ENCODE measurements at regions not wholly inside any gene's neighbourhood (a gene's known extent, or its start where the extent isn't known, plus 50 kb on each side); places are given as distances from the start of the nearest gene placed in this dataset.
"Not testable (repeated sequence)": the region's sequence is repeated elsewhere in the genome, so short reads cannot be mapped to it uniquely, and the experiment has no call there.

DNA sequence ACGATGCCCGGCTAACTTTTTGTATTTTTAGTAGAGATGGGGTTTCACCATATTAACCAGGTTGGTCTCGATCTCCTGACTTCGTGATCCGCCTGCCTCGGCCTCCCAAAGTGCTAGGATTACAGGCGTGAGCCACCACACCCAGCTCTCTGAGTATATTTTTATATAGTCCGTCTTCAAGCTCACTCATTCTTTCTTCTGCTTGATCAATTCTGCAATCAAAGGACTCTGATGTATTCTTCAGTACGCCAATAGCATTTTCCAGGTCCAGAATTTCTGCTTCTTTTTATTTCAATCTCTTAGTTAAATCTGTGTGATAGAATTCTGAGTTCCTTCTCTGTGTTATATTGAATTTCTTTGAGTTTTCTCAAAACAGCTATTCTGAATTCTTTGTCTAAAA, 281.9 kb upstream of the PMFBP1 start:
- not testable (repeated sequence) for DNase-seq

DNA sequence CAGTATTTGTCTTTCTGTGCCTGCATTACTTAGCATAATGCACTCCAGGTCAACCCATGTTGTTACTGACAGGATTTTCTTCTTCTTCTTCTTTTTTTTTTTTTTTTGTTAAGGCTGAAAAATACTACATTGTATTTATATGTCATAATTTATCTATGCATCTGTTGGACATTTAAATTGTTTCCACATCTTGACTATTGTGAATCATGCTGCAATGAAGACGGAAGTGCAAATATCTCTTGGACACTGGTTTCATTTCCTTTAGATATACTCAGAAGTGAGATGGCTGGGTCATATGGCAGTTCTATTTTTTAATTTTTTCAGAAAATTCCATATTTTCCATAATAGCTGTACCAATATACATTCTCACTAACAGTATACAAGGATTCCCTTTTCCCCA, 272.7 kb upstream of the PMFBP1 start:
- no peak for DNase-seq

DNA sequence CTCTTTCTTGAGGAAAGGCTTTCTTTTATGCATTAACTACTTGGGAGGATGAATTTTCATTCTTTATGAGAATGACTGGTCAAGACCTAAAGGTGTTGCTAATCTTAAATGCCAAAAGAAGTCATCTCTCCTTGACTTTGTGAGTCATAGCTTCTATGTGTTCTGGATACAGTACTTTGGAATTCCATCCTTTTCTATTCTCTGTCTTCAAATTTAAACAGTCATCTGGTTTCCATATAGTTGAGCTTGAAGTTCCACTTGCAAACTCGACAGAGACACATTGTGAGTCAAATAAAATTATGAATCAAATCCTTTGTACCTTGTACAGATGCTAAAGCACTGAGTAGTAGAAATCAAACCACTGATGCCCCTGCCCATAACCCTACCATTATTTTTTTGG, 271.9 kb upstream of the PMFBP1 start:
- peak; percentile 5 for DNase-seq

DNA sequence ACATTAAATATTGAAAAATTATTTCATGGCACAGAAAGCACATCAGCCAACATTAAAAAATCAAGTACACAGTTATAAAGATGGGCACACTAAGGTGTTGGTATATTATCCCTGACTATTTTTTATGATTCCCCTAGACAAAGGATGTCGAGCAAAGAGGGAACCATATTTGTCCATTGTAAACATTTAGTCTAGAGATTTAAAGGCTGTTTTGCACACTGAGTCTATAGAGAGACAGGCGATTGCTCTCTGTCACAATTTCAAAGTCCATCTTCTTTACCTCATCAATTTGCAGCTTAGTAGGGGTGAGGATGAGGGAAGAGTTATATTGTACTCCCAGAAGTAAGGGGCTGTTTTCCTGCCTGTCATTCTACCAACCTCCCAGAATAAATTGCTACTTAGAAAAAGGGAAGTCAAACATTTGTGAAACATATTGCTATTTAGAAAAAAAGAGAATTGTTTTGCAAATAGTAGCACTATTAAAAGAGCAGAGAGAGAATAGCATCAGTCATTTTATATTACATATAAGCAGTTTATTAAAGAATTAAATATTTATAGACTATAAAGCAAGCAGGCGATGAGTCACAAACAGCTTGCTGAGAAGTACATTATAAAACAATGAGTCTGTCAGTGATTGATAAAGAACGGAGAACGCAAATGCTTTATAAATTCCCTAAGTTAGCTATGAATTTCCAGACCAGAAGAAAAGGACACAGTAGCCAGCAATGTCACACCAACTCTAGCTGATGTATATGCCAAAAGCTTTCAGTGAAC, 270.6 kb upstream of the PMFBP1 start:
- no peak for DNase-seq

DNA sequence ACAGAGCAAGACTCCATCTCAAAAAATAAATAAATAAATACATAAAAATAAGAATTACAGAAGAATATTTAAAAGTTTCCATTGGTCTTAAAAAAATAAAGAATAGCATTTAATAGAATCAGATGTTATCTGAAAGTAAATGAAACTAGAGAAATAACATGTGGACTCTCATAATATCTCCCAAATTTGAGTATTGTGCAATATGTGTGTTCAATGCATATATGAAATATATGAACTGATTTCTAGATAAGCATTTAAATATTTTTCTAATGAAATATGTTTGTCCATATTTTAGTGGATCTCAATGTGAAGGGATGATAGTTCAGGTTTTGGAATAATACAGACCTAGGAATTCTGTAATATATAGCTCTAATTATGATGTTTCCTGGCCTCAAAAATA, 265.9 kb upstream of the PMFBP1 start:
- DNase-seq, result no peak

DNA sequence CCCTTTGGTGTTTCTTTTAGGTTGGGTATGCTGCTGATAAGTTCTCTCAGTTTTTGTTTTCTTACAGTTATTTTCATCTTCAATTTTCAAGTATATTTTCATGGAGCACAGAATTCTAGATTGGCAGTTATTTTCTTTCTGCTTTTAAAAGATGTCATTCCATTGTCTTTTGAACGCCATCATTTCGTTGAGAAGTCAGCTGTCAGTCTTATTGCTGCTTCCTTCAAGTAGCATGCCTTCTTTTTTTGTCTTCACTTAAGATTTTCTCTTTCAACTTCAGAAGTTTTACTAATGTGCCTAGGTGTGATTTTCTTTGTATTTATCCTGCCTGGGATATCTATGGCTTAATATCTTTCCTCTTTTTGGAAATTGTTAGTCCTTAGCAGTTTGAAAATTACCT, 262.2 kb upstream of the PMFBP1 start:
- peak; percentile 27 for DNase-seq

DNA sequence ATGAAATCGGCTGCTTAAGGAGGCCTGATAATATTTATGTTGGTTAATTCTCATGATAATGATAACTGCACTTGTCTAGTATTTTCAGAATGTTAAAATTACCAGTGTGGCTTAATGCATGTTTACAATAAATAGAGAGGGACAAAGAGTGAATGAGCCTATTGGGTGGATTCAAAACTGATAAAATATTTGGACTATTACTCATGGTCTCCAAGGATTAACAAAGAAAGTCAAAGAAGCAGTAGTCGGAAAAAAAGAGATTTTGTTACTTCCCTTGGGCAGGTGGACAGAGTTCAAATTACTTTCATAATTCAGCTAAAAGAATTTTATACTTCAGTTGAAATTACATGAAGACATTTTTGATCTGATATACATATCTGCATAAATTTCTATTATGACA, 258.2 kb upstream of the PMFBP1 start:
- no peak for DNase-seq

DNA sequence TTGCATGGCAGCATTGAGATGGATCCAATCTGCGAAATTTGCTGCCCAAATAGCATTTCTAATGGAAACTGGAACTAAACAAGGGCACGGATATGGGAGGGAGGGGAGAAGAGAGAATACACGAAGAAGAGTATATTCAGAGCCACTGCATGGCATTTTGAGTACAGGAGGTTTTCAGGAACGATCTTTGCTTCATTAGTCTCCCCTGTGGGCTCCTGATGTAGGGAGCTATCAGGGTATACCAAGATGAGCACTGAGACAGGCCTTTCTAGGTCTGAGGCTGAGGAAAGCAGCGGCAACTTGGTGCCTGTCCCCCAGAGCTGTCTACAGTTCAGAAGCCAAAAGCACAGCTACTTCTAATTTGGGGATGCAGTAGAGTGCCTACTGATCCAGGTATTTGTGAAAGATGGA, 257.7 kb upstream of the PMFBP1 start:
- DNase-seq, result no peak

DNA sequence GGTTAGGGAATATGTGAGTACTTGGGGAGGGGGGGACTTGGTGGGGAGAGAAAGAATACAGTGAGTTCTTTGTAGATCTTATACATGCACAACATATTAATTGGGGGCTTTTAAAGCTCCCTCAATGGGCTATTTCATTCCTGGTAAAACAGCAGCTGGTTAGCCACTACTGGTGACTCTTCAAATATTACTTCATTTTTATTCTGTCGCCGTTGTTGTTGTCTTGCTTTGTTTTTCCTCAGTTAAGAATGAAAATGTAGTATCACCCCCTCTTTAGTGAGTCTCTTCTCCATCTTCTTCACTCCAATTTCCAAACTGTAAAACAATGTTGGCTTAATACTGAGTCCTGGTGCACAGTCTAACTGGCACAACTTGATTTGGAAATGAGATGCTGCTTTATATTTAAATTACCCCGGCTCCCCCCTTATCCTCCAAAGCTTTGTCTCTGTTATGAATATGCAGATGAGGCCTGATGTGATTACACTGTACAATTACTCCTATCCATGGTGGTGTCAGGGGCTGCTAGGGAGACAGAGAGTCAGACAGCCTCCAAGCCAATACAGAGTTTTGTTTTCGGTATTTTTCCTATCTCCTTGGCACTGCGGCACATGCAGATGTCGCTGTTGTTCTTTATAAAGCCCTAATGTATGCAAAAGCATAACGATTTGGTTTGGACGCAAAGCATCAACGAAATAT, 256.9 kb upstream of the PMFBP1 start:
- DNase-seq, result no peak

DNA sequence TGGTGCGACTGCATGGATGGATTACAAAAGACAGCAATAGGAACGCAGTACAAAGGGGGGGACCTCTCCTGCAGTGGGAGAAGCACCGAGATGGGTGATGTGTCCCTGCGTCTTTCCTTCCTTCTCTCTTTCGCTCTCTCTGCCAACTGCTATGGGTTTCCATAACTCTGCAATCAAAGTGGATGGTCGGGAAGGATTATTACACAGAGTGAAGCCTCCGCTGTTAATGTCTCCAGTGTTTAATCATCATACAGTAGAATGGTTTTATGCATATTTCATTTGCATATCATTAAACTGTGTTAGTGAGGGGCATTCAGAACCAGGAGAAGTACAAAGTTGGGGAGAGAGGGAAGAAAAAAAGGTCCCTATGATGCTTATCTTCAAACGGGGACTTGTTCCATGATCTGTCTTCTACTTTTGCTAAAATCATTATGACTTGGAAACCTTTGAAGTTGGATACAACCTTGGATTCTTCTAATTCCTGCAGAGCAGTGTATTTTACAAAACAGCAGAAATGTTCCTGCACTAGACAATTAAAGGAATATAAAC, 255.9 kb upstream of the PMFBP1 start:
- no peak for DNase-seq

DNA sequence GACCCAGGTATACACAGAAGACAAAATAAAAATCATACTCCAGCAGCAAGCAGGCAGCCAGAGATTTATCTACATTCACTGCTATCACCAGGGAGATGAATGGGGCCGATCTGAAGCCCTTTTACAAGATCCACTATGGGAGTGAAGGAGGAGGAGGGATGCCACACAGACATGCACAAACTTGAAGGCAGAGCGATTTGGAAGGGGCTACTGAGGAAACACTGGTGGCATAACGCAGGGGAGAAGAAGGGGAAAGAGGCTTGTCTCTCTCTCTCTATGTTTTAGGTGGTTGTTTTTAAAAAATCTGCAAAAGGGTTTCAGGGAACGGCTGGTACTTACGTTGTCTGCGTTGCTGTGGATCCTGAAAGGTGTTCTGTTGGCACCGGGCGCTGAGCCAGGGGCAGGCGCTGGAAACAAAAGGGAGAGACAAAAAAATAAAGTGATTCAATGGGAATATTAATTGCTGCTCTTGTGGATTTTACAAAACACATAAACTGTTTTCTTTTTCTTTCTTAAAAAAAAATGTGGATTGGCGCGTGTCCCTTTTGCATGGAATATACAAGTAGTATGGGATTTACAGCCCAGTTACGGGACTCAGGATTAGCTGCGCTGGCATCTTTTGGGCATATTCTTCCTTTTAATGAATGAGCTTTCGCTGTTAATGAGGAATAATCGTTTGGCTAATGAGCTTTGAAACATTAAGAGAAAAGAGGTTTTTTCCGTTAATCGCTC, 255.3 kb upstream of the PMFBP1 start:
- no peak for DNase-seq

DNA sequence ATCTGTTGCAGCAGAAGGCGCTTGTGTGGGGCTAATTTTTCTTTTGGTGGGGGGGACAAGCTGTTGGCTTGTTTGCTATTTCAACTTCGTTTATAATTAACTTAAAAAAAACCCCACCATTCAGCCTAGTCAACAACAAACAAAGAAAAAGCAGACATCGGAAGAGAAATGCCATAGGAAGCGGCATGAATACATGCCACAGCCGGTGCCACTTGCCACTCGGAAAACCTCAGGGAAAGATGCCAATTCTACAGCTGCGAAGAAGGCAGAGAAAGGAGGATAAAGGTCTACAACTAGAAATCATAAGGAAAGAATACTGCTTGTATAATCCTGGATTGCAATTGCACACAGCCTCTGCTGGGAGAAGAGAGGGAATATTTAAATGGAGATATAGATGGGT, 254.4 kb upstream of the PMFBP1 start:
- no peak for DNase-seq

DNA sequence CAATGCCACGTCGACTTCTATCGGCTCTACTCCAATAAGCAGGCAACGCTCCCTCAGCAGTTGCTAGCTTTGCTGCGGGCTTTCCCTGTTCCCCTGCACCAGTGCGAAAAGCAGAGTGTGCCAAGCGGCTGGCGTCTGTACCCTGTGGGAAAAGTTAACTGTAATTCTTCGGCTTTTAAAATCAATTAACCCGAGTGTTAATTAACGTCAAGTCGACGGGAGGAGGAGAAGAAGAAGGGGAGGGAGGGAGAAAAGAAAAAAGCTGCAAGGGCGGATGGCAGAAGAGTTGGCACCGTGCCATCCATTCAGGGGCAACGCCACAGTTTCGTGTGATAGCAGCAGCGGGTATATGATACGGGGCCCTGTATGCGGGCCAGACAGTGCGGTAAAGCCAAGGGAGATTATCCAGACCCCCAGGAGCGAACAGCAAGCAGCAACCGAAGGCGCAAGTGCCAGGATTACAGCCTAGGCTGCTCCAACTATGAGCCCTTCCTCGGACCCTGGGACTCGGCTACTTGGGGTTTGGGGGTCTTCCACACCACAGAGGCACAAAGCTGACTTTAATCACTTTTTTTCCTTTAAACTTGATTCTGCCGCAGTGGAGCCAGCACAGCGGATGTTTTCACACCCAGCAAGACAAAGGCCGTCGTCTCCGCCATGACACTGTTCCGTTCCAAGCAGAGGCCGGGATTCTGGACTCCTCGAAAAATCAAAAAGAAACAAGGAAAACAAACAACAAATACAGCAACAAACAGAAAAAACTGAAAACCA, 253.8 kb upstream of the PMFBP1 start:
- DNase-seq, result no peak

DNA sequence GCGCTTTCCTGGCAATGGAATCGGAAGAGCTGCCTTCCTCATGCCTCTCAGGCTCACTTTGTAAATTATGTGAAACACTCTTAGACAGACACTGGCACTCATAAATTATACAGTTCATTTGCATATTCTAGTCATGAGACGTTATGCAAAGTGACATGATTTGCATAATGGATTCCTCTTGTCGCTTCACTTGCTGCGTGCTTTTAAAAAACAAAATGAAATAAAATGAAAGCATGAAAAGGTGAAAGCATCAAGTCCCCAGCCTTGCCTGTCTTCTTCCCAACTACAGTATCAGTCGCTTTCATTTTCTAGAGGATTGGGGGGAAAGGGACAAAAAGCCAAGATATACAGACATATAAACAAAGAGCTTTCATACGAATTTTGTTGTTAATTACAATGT, 252.8 kb upstream of the PMFBP1 start:
- DNase-seq, result no peak

DNA sequence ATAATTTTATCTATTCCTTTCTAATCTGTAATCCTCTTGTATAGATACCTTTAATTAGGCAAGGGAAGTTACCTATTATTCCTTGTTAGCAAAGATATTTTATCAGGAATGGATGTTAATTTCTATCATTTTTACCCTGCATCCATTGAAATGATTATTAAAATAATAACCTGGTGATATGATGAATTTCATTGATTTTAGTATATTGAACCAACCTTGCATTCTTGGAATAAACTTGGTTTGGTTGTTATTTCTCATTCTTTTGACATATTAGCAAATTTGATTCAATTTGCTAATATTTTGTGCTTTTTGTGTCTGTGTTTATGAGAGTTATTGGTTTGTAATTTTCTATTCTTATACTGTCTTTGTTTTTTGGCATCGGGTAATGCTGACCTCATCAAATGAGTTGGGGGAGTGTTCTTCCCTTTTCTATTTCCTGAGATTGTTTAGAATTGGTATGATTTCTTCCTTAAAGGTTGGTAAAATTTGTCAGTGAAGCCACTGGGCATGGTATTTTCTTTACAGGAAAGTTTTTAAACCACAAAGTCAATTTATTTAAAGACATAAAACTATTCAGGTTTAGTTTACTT, 250.4 kb upstream of the PMFBP1 start:
- no peak for DNase-seq

DNA sequence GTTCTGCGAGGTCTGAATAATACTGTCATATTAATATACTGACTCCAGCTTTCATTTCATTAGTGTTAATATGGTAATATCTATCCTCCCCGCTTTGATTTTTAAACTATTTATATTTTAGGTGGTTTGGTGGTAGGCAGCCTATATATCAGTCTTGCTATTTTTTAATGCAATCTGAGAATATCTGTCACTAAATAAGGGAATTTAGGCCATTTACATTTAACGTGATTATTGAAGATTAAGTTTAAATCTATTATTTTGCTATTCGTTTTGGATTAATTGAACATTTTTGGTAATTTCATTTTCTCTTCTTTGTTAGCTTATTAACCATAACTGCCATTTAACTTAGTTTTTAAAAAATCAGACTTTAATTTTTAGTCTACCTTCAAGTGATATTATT, 247.7 kb upstream of the PMFBP1 start:
- DNase-seq, result no peak

DNA sequence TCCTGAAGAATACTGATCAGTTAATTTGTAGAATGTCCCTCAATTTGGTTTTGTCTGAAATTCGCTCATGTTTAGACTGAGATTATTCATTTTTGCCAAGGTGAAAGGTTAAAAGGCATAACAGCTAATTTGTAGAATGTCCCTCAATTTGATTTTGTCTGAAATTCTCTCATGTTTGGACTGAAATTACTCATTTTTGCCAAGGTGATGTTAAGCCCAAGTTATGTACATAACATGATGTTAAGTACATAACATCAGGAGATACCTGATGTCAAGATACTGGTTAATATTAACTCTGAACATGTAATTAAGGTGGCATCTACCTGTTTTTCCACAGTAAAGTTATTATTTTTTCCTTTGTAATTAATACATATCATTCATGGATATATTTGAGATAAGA, 243.4 kb upstream of the PMFBP1 start:
- DNase-seq, result no peak

DNA sequence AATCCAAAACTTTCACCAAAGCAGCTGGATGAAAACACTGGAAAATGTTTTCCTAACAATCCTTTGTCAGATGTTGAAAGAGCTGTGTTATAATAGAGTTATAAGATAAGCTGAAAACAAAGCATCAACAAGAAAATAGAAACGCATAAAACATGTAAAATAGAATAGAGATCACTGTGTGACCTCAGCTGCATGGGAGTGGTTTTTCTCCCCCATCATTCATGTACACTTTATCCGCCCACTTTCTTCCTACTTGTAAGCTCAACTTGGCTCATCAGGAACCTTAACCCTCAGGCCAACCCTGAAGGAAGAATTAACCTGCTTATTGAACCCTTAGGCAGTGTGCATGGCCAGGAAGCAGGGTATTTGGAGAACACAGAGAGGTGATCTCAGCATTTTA, 238.5 kb upstream of the PMFBP1 start:
- no peak for DNase-seq

DNA sequence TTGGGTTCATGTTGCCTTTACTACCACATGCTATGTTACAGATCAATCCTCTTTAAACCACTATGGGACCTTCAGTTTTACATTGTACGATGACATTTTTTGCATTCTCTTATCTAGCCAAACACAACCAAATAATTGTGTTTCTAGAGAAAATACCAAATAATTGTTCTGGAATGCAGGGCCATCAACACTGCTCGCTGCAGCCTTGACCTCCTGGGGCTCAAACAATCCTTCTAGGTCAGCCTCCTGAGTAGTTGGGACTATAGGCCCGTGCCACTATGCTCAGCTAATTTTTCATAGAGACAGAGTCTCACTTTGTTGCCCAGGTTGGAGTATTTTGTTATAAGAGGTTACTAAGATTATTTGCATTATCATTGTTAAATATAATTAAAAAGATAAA, 237.5 kb upstream of the PMFBP1 start:
- no peak for DNase-seq

DNA sequence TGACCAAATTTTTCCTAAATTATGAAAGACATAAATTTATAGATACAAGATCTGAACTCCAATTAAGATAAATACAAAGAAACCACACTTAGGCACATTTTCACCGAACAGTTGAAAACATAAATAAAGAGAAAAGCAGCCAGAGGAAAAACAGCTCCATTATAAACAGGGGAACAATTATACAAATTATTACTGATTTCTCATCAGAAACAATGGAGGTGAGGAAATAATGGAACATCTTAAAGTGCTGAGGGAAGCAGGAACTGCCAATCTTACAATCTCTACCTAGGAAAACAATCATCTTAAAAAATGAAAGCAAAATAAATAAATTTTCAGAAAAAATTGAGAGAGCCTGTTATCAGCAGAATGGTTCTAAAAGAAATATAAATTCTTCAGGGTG, 234.4 kb upstream of the PMFBP1 start:
- DNase-seq, result no peak

DNA sequence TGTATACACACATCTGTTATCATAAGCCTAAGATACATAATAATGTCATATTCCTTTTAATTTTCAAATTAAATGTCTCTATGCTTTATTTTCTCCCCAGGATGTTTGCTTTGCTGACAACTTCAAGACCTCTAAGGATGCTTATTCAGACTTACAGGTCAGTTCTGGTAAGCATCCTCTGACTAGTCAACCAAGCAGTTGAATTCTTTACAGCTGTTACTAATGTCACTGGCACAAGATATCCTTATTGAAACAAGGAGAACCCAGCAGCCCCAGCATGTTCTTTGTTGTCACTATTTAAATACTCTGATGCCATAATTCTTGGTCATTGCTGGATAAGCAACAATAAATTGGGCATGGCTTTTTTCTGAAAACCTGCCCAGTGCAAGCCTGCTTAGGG, 232.3 kb upstream of the PMFBP1 start:
- peak; percentile 5 for DNase-seq

DNA sequence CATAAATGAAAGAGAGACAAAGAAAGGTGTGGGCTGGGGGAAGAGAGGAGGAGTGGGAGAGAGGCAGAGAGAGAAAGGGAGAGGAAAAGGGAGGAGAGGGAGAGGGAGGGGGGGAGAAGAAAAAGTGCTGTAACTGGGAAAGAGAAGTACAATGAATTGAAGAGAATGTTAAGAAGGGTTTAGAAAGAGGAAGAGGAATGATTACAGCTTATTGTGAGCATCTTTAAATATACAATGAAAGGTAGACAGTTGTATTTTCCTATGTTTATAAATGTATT, 229.1 kb upstream of the PMFBP1 start:
- DNase-seq, result no peak

Measured in fibroblast of skin of right quadriceps (primary cell).